ENCODE measurements at regions not wholly inside any gene's neighbourhood (a gene's known extent, or its start where the extent isn't known, plus 50 kb on each side); places are given as distances from the start of the nearest gene placed in this dataset.

GRCh38 chr3:34783876-34784275 lies 855.4 kb upstream of the ARPP21 start:
- no peak for DNase-seq (ENCODE audit: low spot score)
- Histone ChIP-seq H3K4me3 (no peak overlapping the region), H3K27ac (no peak overlapping the region)
- no peak for TF ChIP-seq CTCF (IDR thresholded peaks at IDR 0.05)

- Histone ChIP-seq H3K4me3 (no peak overlapping the region), H3K27ac (no peak overlapping the region)
- no peak for DNase-seq (ENCODE audit: low spot score)
- no peak for TF ChIP-seq CTCF (IDR thresholded peaks at IDR 0.05)
Measured at GRCh38 chr3:34793057-34793456, 846.3 kb upstream of the ARPP21 start.

GRCh38 chr3:34807611-34808010 lies 831.7 kb upstream of the ARPP21 start:
- H3K4me3 ChIP-seq: no peak overlapping the region
- DNase-seq (ENCODE audit: low spot score): no peak
- H3K27ac ChIP-seq: no peak overlapping the region
- TF ChIP-seq CTCF (IDR thresholded peaks at IDR 0.05): no peak

- H3K27ac ChIP-seq: no peak overlapping the region
- no peak overlapping the region for H3K4me3 ChIP-seq
- DNase-seq (ENCODE audit: low spot score): no peak
- TF ChIP-seq CTCF (IDR thresholded peaks at IDR 0.05): no peak
Measured at GRCh38 chr3:34808287-34808686, 831.0 kb upstream of the ARPP21 start.

- TF ChIP-seq CTCF (IDR thresholded peaks at IDR 0.05): no peak
- DNase-seq (ENCODE audit: low spot score): no peak
- Histone ChIP-seq H3K4me3 (no peak overlapping the region), H3K27ac (no peak overlapping the region)
Measured at GRCh38 chr3:34828847-34829246, 810.5 kb upstream of the ARPP21 start.

GRCh38 chr3:34832865-34833508 lies 806.3 kb upstream of the ARPP21 start:
- no peak for TF ChIP-seq CTCF (IDR thresholded peaks at IDR 0.05)
- DNase-seq (ENCODE audit: low spot score): no peak
- H3K4me3 ChIP-seq: no peak overlapping the region
- H3K27ac ChIP-seq: no peak overlapping the region

GRCh38 chr3:34837848-34838741 lies 801.2 kb upstream of the ARPP21 start:
- Histone ChIP-seq H3K27ac (no peak overlapping the region), H3K4me3 (no peak overlapping the region)
- TF ChIP-seq CTCF (IDR thresholded peaks at IDR 0.05): no peak
- no peak for DNase-seq (ENCODE audit: low spot score)
